ENCODE measurements at regions not wholly inside any gene's neighbourhood (a gene's known extent, or its start where the extent isn't known, plus 50 kb on each side); places are given as distances from the start of the nearest gene placed in this dataset.

DNA sequence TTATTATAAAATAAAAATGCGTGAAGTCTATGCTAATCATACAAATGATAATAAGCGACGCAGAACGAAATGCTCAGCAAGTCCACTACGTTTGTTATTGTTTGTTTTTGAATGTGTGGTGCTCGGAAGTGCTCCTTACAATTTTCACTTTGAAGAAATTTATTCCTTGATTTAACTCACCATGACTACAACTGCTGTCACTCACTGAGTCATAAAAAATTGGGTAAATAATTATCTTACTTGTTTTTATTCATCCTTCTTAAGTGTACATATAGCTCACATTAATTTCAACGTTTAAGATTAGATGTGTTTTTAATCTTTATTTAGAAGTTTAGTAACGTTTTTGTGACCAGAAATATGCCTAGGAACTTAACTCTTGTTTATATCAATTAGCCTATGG, 66.7 kb upstream of the NANOGP8 start:
- no peaks in the 10 kb centered on the region for H3K27me3 ChIP-seq (ENCODE audit: insufficient read depth in 3 of 3, low read length in 2 of 3)
- no peak overlapping the region for H3K27ac ChIP-seq
- 88 to 90% (median 88%) methylated on average over 8 of the region's 8 CpGs for WGBS, 3 donors
- no peaks in the 10 kb centered on the region for H3K36me3 ChIP-seq (ENCODE audit: insufficient read depth in 1 of 2, low read depth in 1 of 2)
- H3K4me1 ChIP-seq: no peaks in the 10 kb centered on the region
- ATAC-seq: no peak
- TF ChIP-seq, protein P1, sequence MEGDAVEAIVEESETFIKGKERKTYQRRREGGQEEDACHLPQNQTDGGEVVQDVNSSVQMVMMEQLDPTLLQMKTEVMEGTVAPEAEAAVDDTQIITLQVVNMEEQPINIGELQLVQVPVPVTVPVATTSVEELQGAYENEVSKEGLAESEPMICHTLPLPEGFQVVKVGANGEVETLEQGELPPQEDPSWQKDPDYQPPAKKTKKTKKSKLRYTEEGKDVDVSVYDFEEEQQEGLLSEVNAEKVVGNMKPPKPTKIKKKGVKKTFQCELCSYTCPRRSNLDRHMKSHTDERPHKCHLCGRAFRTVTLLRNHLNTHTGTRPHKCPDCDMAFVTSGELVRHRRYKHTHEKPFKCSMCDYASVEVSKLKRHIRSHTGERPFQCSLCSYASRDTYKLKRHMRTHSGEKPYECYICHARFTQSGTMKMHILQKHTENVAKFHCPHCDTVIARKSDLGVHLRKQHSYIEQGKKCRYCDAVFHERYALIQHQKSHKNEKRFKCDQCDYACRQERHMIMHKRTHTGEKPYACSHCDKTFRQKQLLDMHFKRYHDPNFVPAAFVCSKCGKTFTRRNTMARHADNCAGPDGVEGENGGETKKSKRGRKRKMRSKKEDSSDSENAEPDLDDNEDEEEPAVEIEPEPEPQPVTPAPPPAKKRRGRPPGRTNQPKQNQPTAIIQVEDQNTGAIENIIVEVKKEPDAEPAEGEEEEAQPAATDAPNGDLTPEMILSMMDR (IDR thresholded peaks at IDR 0.05): no peak
- no peak overlapping the region for H3K4me3 ChIP-seq
- no peak for DNase-seq
- intact Hi-C loops (cut with DNase I): no loop called here
- no peaks in the 10 kb centered on the region for H3K9me3 ChIP-seq

DNA sequence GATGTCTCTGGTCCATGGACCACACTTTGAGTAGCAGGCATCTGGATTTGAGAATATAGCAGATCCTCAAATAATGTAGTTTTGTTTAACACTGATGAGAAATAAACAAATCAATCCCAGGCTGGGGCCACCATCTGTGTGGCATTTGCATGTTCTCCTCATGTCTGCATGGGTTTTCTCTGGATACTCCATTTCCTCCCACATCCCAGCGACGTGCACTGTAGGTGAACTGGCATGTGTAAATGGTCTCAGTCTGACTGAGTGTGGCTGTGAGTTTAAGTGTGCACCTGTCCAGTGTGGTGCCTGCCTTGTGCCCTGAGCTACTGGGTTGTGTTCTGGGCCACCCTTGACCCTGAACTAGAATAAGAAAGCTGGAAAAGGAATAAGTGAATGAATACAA, 66.3 kb upstream of the NANOGP8 start:
- no peak for DNase-seq
- TF ChIP-seq, protein P1 (IDR thresholded peaks at IDR 0.05): no peak
- Histone ChIP-seq H3K4me3 (no peak overlapping the region), H3K27me3 (ENCODE audit: insufficient read depth in 3 of 3, low read length in 2 of 3) (no peaks in the 10 kb centered on the region), H3K4me1 (no peaks in the 10 kb centered on the region), H3K9me3 (no peaks in the 10 kb centered on the region), H3K36me3 (ENCODE audit: insufficient read depth in 1 of 2, low read depth in 1 of 2) (no peaks in the 10 kb centered on the region), H3K27ac (no peak overlapping the region)
- WGBS, 3 donors: 87 to 91% (median 89%) methylated on average over 2 of the region's 2 CpGs
- intact Hi-C loops (cut with DNase I): no loop called here
- ATAC-seq: no peak

DNA sequence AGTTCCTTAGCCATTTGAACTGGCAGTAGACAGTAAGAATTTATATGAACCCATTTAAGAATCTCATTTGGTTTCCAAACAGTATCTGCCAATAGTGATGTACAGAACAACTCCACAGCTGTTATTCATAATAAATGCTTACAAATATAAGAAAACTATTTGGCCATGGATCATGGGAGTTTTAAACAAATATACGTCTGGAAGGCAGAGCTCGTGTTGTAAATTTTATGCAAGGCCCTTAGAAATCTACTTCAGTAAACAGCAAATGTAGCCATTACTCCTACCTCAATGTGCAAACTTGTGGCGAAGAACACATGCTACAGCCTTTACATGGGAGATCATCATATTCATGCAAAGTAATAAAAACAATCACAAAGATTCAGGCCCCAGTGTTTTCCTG, 65.3 kb upstream of the NANOGP8 start:
- Histone ChIP-seq H3K27me3 (ENCODE audit: insufficient read depth in 3 of 3, low read length in 2 of 3) (no peaks in the 10 kb centered on the region), H3K36me3 (ENCODE audit: insufficient read depth in 1 of 2, low read depth in 1 of 2) (no peaks in the 10 kb centered on the region), H3K4me1 (no peaks in the 10 kb centered on the region), H3K27ac (no peak overlapping the region), H3K9me3 (no peaks in the 10 kb centered on the region), H3K4me3 (no peak overlapping the region)
- ATAC-seq (no peak), DNase-seq (no peak)
- WGBS, 3 donors: 72 to 85% (median 81%) methylated on average over 3 of the region's 3 CpGs
- intact Hi-C loops (cut with DNase I): no loop called here
- TF ChIP-seq, protein P1 (IDR thresholded peaks at IDR 0.05): no peak

DNA sequence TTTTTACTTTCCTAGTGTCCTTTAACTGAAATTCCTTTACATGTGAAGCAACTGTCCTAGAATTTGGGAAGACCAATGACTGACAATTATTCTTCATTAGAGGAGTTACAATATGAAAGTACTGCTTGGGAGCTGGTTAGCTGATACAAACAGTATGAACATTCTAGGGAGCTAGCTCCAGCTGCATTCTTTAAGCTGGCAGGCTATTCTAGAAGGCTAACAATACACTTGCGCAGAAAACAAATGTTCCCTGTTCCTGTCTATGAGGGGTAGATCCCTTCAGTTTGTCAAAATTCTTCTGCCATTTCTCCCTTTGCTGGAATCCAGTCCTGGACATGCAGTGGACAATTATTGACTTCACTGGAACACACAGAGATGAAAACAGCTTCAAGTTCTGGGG, 60.2 kb upstream of the NANOGP8 start:
- Histone ChIP-seq H3K9me3 (no peaks in the 10 kb centered on the region), H3K4me3 (no peak overlapping the region), H3K27ac (no peak overlapping the region), H3K4me1 (no peaks in the 10 kb centered on the region), H3K36me3 (ENCODE audit: insufficient read depth in 1 of 2, low read depth in 1 of 2) (no peaks in the 10 kb centered on the region), H3K27me3 (ENCODE audit: insufficient read depth in 3 of 3, low read length in 2 of 3) (no peaks in the 10 kb centered on the region)
- intact Hi-C loops (cut with DNase I): no loop called here
- TF ChIP-seq, protein P1 (IDR thresholded peaks at IDR 0.05): no peak
- DNase-seq (no peak), ATAC-seq (no peak)
- WGBS, 3 donors: 79 to 91% (median 82%) methylated on average over 1 of the region's 1 CpG

DNA sequence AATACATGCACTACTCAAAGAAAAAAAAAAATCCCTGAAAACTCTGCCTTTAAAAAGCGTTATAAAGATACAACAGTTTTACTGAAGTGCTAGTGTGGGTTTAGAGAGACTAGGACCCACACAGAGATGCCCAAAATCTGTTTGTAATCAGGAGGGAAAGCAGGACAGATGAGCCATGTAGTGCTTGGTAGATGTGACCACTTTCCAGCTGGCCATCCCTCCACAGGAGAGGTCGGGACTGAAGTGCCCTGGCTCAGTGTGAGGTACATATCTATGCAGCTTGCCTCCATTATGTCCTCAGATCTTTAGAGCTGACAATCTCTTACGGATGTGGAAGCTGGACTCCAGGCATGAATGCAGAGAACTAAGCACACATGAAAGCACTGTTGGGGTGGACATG, 57.5 kb upstream of the NANOGP8 start:
- Histone ChIP-seq H3K27ac (no peak overlapping the region), H3K36me3 (ENCODE audit: insufficient read depth in 1 of 2, low read depth in 1 of 2) (no peaks in the 10 kb centered on the region), H3K4me1 (no peaks in the 10 kb centered on the region), H3K27me3 (ENCODE audit: insufficient read depth in 3 of 3, low read length in 2 of 3) (no peaks in the 10 kb centered on the region), H3K9me3 (no peaks in the 10 kb centered on the region), H3K4me3 (no peak overlapping the region)
- TF ChIP-seq, protein P1 (IDR thresholded peaks at IDR 0.05): no peak
- no peak for ATAC-seq
- no peak for DNase-seq
- intact Hi-C loops (cut with DNase I): no loop called here
- 64 to 83% (median 68%) methylated on average over 3 of the region's 3 CpGs for WGBS, 3 donors

All from psoas muscle (tissue), 7 donors.